ENCODE measurements at regions not wholly inside any gene's neighbourhood (a gene's known extent, or its start where the extent isn't known, plus 50 kb on each side); places are given as distances from the start of the nearest gene placed in this dataset.
"Not testable (repeated sequence)": the region's sequence is repeated elsewhere in the genome, so short reads cannot be mapped to it uniquely, and the experiment has no call there.

- TF ChIP-seq CTCF (IDR thresholded peaks at IDR 0.05; ENCODE audit: control extremely low read depth, extremely low read depth, low read depth, missing control alignments) = no peak
- DNase-seq (ENCODE audit: extremely low spot score) = no peak
- CTCF ChIA-PET = interaction anchor here (0.9 to 1.3 kb wide), 4 partner anchors 13 to 1008 kb away, joined by 3 to 4 read pairs (median 3); no protein-coding TSS in a partner anchor
- POLR2A ChIA-PET = no interaction called here
Observed at GRCh38 chr10:27388761-27389399, 115.2 kb upstream of the RAB18 start.

GRCh38 chr10:27383595-27384542 is 120.2 kb upstream of the RAB18 start:
- CTCF ChIA-PET = interaction anchor here (1.3 kb wide), 1 partner anchor 8 kb away, joined by 3 read pairs; no protein-coding TSS in a partner anchor
- no peak for TF ChIP-seq CTCF (IDR thresholded peaks at IDR 0.05; ENCODE audit: control extremely low read depth, extremely low read depth, low read depth, missing control alignments)
- POLR2A ChIA-PET = no interaction called here
- no peak for DNase-seq (ENCODE audit: extremely low spot score)

GRCh38 chr10:27382176-27382575 is 121.9 kb upstream of the RAB18 start:
- TF ChIP-seq CTCF (IDR thresholded peaks at IDR 0.05; ENCODE audit: control extremely low read depth, extremely low read depth, low read depth, missing control alignments) = no peak
- POLR2A ChIA-PET = no interaction called here
- CTCF ChIA-PET = no interaction called here

GRCh38 chr10:27380929-27381358 is 123.2 kb upstream of the RAB18 start:
- no peak for DNase-seq (ENCODE audit: extremely low spot score)
- ChIA-PET POLR2A (no interaction called here), CTCF (no interaction called here)
- no peak for TF ChIP-seq CTCF (IDR thresholded peaks at IDR 0.05; ENCODE audit: control extremely low read depth, extremely low read depth, low read depth, missing control alignments)

More at GRCh38 chr10:27382176-27382575, 121.9 kb upstream of the RAB18 start:
- no peak for DNase-seq (ENCODE audit: extremely low spot score)

GRCh38 chr10:27379041-27379440 is 125.1 kb upstream of the RAB18 start:
- CTCF ChIA-PET; POLR2A ChIA-PET; DNase-seq (ENCODE audit: extremely low spot score): not testable (repeated sequence)

GRCh38 chr10:27373566-27374160 is 130.4 kb upstream of the RAB18 start:
- no peak for TF ChIP-seq CTCF (IDR thresholded peaks at IDR 0.05; ENCODE audit: control extremely low read depth, extremely low read depth, low read depth, missing control alignments)
- POLR2A ChIA-PET = no interaction called here
- no peak for DNase-seq (ENCODE audit: extremely low spot score)
- CTCF ChIA-PET = interaction anchor here (1.5 kb wide), 1 partner anchor 11 kb away, joined by 3 read pairs; no protein-coding TSS in a partner anchor

Data from GM10248 (cell line).